GM19239 (cell line): ENCODE measurements at regions not wholly inside any gene's neighbourhood (a gene's known extent, or its start where the extent isn't known, plus 50 kb on each side); places are given as distances from the start of the nearest gene placed in this dataset.
"Not testable (repeated sequence)": the region's sequence is repeated elsewhere in the genome, so short reads cannot be mapped to it uniquely, and the experiment has no call there.

Source experiments
- DNase-seq: peaks from one replicate; pipeline ENCODE4 v3.0.0; 2011; ENCODE audit warnings: low spot score; ENCODE audit not compliant: insufficient read length
- FAIRE-seq: peaks from 2 replicates; lab custom pipeline; 2011; peaks lifted over from hg19 to GRCh38; lab: Jason Lieb, UNC

DNA sequence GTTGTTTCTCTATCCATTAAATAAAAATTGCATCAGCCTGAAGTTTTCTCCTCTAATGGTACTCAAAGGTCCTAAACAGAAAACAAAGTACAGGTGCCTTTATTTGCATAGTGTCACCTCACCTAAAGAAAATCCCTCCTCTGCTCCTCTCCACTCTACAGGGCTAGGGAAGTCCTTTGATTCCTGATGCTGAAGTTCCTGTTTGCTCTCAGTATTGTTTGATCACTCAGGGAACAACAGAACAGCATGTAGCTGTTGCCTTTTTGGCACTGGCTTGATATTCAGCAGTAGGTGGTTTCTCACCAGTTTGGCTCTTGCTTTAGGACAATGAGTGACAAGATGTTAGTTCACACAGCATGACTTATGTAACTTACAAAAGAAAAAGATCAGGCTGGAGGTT is 156.2 kb upstream of the SLC7A11 start:
- FAIRE-seq (no peak), DNase-seq (no peak)

DNA sequence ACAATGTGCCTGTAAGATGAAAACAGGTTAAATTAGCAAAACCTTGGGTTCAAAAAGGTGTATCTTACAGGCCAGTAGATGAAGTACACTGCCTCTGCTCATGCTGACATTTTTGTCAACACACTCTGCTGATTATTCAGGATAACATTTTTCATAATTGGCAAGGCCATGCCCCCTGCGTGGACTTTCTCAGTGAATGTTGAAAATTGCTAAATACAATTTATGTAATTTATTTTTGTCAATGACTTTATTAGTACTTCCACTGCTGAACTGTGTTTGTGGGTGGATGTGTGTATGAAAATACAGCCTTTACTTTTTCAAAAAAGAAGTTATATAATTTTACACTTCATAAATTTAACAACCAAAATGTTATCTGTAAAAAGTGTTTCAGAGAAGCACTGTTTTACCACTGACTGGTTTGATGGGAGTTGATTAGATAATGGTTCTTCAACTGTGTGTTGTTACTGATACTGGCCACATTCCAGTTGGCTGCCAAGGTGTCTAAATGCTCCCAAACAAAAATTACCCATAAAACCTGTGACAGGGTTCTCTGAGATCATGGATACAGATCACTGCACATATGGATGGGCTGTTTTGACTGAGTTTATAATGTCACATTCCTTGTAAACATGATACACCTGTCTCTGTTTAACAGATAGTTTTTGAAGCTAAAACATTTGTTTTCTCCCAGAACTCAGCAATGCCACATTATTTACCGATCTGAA is 151.9 kb upstream of the SLC7A11 start:
- FAIRE-seq = no peak
- no peak for DNase-seq

DNA sequence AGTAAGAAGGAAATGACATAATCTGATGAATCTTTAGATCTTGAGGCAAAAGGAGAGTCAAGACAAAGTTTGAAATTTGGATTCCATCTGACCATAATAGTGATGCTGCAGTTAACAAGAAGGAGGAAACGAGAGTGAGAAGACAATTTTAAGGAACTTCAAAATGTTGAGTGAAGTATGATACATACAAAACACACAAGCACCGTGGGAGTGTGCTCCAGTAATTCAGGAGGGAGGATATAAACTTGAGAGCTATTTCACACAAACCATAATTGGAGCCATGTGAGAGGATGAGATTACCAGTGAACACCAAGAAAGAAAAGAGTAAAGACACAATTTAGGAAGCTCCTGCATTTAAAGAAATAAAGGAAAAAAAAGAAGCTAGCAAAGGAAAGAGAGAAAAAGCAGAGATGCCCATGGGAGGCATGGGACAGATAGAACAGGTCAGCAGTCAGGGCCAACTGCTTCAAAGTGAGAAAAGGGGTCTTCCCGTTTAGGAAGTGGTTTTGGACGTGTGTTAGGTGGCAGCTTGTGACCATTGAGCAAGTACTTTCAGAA is 150.7 kb upstream of the SLC7A11 start:
- no peak for DNase-seq
- FAIRE-seq = no peak

DNA sequence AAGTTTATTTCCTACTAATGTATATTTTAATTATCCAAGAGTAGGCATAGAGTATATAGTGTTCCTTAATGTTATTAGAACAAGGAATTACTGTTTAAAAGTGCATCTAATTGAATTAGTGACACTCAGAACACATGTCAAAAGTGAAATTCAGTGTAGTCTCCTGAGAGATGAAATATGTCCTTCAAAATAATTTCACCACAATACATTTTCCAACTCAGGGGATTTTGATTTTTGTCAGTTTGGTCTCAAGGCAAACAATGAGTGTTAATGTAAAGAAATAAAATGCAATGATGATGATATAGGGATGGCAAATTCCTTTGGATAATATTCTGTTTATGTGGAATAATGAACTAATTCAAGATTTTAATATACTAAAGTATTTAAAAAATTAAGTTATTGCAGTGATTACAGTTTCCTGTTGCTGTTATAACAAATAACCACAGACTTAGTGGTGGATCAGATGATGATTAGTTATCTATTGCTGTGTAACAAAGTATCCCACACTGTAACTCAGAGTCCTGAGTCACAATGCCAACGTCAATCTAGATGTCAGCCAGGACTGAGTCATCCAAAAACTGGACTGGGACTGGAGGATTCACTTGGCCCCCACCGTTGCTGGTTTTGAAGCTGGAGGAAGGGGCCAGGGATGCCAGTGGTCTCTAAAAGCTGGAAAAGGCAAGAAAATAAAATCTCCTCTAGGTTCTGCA is 148.0 kb upstream of the SLC7A11 start:
- no peak for DNase-seq
- FAIRE-seq = no peak

DNA sequence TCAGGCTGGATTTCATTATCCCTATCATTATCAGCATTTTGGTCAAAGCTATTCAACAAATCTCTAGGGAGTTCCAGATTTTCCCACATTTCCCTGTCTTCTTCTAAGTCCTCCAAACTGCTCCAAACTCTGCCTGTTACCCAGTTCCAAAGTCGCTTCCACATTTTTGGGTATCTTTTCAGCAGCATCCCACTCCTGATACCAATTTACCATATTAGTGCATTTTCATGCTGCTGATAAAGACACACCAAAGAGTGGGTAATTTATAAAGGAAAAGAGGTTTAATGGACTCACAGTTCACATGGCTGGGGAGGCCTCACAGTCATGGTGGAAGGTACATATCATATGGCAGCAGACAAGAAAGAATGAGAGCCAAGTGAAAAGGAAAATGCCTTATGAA is 132.8 kb upstream of the SLC7A11 start:
- DNase-seq = no peak
- FAIRE-seq = no peak

DNA sequence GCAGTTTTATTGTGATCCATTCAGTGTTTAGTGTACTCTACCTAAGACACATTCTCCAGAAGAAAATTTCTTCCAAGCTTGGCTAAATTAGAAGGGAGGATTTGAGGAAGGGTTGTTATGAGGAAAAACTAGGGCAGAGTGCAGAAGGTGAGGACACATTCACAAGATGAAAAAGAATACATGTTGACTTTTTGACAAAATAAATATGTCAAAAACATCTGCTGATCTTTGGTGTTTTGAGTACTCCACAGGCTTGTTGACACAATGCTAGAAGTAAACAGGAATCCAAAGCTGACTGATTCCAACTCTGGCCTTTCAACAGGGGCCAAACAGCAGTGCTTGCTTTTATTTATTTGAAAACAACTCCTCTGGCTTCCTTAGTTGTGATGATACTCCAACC is 125.8 kb upstream of the SLC7A11 start:
- FAIRE-seq (no peak), DNase-seq (no peak)

DNA sequence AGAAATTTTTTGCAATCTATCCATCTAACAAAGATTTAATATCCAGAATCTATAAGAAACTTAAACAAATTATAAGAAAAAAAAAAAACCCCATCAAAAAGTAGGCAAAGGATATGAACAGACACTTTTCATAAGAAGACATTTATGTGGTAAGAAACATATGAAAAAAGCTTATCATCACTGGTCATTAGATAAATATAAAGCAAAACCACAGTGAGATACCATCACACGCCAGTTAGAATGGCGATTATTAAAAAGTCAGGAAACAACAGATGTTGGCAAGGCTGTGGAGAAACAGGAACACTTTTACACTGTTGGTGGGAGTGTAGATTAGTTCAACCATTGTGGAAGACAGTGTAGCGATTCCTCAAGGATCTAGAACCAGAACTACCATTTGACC is 110.3 kb upstream of the SLC7A11 start:
- not testable (repeated sequence) for FAIRE-seq

DNA sequence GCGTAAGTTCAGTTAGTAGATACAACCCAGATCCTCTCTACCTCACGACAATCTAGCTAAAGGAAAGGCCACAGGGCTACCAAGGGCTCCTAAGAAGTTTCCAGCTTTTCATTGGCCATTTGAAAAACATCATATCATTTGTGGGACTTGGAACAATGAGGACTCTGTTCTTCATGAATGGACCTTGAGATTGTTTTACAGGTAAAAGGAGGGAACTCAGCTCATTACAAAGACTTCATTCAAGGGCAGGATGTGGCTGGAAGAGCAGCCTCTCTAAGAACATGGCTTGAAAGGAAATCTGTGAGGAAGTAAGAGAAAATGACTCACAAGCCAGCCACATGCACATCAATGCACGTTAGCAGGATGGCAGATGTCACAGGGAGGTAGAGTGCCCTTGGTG is 105.9 kb upstream of the SLC7A11 start:
- FAIRE-seq (no peak), DNase-seq (no peak)

More for the DNA sequence above, 110.3 kb upstream of the SLC7A11 start:
- not testable (repeated sequence) for DNase-seq

DNA sequence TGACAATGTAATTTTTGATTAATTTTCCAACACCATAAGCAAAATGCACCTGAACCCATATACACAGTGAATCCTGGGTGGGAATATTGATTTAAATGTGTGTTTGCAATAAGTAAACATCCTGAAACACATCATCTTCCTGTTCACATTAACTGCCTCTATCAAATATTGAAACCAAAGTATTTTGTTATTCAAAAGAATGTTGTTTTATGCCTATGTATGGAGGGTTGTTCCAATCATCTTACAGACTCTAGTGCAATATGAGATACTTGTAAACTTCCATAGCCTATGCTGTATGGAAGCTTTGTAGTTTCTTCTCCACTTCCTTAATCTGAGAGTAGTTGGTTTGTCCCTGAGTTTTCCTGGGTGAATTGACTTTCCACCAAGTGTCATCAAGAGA is 105.4 kb upstream of the SLC7A11 start:
- no peak for DNase-seq
- FAIRE-seq = no peak

DNA sequence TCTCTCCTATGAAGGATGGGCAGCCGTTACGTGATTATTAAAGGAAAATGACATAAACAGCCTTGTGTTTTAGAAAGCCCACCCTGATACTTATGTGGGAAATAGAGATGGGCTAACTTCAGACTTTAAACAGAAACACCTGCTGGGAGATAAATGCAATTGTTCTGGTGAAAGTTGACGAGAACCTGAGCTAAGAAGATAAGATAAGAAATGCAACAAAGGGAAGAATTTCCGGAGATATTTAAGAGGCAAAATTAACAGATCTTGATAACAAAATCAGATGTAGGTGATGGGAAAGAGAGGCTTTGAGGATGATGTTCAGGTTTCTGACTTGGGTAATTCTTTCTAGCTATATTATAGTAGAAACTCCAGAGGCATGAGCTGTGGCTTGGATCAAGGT is 102.7 kb upstream of the SLC7A11 start:
- DNase-seq (no peak), FAIRE-seq (no peak)

DNA sequence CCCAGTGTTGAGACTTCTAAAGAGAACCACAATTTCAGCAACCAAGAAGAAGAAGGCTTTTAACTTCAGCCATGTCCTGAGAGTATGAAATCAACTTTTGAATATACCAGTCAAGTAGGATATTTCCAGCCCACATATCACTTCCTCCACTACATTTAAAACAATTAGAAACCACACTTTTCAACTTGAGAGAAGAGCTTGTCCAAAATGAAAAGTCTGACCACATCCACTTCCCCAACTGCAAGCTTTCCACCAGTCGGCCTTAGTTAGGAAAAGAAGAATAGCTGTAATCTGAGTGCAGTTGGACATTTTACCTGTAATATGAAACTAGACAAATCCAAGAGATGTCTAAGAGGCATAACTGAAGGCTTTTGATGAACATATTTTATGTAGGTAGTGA is 101.9 kb upstream of the SLC7A11 start:
- no peak for FAIRE-seq
- no peak for DNase-seq

DNA sequence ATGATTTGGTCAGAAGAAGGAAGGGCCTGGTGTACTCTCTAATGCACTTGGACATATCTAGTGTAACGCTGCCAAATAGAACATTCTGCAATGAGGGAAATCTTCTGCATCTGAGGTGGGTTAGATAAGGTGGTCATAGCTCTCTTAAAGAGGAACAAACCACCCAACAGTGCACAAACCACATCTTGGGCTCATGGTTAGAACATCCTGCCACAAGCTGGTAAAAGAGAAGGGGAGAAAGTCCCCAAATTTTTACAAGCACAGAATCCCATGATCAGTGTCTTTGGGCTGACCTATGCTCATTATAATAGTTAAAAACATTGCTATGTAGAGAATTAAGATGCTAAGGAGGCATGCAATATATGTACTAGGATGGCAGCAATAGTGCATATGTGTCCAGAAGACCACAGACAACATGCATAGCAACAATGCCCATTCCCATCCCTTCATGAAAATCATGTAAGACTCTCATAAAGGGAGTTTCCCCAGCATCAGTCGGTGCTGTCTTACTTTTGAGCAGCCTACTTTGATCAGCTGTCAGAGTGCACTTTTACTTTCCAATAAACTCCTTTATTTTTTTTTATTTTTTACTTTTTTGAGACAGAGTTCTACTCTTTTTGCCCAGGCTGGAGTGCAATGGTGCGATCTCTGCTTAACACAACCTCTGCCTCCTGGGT is 99.7 kb upstream of the SLC7A11 start:
- DNase-seq (no peak), FAIRE-seq (peak; percentile 40)

DNA sequence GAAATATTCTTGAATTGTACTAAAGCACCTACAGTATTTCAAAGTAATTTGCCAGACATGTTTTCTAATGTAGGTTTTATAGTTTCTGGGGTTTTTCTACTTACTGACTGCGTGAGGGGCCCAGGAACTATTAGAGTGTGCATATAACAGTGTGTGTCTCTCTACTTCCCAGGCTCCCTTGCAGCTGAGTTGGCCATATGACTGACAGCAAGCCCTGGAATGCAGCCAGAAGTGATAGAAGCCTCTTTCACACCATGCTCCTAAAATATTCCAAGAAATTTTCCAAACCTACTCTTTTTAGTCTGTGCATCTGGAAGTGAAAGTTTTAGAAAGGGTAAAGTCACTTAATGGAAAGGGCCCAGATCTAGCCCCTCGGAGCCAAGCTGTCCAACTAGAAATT is 96.7 kb upstream of the SLC7A11 start:
- DNase-seq (no peak), FAIRE-seq (no peak)

DNA sequence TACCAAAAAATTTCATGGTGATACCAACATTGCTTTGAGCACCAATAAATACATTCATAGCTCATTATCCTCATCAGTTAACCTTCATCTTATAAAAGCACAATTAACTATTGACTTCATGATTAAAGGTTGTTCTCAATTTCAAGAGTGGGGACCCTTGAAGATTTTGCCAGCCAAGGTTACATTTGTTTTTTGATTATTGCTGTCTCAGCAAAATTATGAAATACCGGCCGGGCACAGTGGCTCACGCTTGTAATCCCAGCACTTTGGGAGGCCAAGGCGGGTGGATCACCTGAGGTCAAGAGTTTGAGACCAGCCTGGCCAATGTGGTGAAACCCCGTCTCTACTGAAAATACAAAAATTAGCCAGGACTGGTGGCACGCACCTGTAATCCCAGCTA is 96.1 kb upstream of the SLC7A11 start:
- not testable (repeated sequence) for FAIRE-seq, DNase-seq

DNA sequence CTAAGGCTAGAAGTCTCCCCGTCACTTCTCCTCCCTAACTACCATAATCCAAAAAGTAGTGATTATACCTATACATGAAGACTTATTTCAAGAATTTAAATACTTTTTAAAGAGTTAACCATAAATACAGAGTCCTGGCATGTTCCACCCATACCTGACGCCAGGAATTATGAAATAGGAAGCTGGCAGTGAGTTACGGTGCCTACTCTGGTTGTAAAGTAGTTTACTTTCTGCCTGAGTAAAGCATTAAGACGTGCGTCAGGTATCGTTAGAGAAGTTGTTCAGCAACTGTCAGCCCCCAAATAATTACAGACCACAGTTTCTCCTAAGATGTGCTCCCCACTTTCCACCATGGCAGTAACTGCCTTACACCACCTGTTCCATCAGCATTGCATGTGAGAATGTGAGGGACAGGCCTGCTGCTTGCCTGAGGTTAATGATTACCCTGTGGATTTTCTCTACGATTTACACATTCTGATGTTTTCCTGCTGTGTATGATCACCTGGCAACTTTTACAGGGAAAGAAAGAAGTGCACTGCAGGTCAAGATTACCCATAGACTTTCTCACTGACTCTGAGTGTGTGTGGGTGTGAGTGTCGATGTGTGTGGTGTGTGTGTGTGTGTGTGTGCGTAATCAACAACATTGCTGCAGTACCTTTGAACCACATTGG is 92.3 kb upstream of the SLC7A11 start:
- DNase-seq (no peak), FAIRE-seq (no peak)

DNA sequence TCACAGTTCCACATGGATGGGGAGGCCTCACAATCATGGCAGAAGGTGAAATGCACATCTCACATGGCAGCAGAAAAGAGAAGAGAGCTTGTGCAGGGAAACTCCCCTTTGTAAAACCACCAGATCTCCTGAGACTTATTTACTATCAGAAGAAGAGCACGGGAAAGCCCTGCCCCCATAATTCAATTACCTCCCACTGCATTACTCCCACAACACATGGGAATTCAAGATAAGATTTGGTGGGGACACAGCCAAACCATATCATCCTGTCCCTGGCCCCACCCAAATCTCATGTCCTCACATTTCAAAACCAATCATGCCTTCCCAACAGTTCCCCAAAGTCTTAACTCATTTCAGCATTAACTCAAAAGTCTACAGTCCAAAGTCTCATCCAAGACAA is 90.3 kb upstream of the SLC7A11 start:
- FAIRE-seq, DNase-seq: not testable (repeated sequence)

DNA sequence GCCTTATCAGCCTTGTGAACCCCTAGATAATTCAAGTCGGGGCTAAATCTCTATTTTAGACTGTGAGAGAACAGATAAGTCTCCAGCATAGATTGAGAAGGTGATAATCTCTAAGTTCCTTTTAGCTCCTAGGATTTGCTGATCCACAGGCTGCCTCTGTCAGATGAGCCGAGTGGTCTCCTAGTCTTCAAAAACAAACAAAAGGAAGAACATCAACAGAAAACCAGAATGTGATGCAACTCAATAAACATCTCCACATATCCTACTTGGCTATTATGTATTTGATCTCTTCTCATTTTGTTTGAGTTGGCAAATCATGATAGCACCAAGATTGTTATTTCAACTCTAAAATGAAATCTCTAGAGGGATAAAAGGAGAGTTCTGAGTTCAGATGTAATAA is 88.4 kb upstream of the SLC7A11 start:
- no peak for DNase-seq
- FAIRE-seq = no peak

DNA sequence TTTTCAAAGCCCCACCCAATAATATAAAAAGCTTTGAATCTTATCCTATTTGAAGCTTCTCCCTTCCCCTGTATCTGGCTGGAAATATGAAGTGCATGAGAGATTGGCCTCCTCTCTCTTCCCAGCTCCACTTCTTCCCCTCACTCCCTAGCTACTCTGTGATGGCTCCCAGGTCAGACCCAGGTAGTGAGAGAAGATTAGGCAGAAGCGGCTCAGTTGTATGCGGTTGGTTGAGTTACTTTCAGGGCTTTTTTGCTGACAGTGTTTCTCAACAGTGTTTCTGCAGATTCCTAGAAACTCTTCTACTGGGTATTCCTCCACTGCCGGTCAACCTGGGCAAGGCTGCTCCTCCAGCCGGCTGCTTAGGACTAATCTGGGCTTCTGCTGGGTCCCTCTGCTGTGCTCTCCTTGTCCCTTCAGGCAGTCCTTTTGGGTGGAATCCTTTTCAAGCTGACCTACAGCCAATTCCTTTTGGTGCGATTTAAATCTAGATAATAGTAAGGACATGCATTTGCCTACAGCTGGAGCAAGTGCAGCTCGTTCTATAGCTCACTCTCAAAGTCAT is 87.4 kb upstream of the SLC7A11 start:
- DNase-seq (no peak), FAIRE-seq (no peak)

DNA sequence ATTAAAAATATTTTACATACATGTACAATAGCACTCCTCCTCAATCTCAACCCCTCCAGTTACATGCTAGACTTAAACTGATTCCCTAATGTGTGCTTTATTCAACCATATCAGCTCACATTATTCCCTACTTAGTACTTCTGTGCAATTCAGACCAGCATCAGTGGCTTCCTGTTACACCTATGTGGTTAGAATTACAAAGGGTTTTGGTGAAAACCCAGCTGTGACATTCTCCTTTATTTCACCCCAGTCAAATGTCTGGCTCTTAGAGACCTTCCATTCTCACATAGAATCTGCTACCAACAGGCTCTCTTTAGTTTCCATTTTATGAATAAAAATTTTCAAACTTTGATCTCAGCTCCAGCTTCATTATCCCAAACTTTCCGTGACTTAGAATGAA is 85.2 kb upstream of the SLC7A11 start:
- FAIRE-seq (no peak), DNase-seq (no peak)

DNA sequence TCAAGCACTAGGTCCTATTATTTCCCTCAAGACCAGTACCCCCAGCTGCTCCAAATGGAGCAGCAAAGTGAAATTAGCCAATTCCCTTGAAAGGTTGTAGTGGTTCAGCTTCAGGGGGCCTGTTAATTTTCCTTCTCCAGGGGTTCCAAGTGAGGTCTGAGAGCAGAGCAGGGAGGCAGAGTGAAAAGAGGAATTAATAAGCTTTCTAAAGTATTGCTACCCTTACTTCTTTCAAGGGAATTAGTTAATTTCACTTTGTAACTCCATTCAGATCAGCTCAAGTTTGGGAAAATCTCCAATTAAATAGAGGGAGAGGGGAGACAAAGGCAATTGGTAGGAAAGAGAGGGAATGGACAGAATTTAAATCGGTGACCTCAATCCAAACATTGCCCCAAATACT is 78.7 kb upstream of the SLC7A11 start:
- no peak for FAIRE-seq
- DNase-seq = no peak
